OCI-LY1 (cell line): ENCODE measurements at regions not wholly inside any gene's neighbourhood (a gene's known extent, or its start where the extent isn't known, plus 50 kb on each side); places are given as distances from the start of the nearest gene placed in this dataset.

ENCODE experiments used
- H2AFZ ChIP-seq: fragments of 200-600 bp; sonication (generic), shearing (Covaris generic); 2 replicates; pipeline ENCODE4 v1.6.0; 2014; ENCODE audit warnings: antibody characterized with exemption, mild to moderate bottlenecking, low read length
- H3F3A ChIP-seq: fragments of 200-600 bp; sonication (generic), shearing (Covaris generic); 2 replicates; pipeline ENCODE4 v1.6.0; 2014; ENCODE audit warnings: mild to moderate bottlenecking, antibody characterized with exemption, low read length, moderate library complexity; ENCODE audit not compliant: insufficient read depth
- H3K27ac ChIP-seq: fragments of 200-600 bp; sonication (generic); 2 replicates; pipeline ENCODE4 v1.5.1; 2014; ENCODE audit warnings: low read length, mixed run types, mild to moderate bottlenecking, low read depth; ENCODE audit not compliant: poor library complexity, severe bottlenecking
- H3K27me3 ChIP-seq: fragments of 200-600 bp; sonication (generic); 2 replicates; pipeline ENCODE4 v1.6.0; 2014; ENCODE audit warnings: antibody characterized with exemption, mild to moderate bottlenecking, low read length, moderate library complexity; ENCODE audit not compliant: insufficient read depth
- H3K36me3 ChIP-seq: fragments of 200-600 bp; sonication (generic); 2 replicates; pipeline ENCODE4 v1.6.1; 2014; ENCODE audit warnings: mild to moderate bottlenecking, antibody characterized with exemption, low read length, moderate library complexity, mixed read lengths; ENCODE audit not compliant: insufficient read depth
- H3K4me1 ChIP-seq: fragments of 200-600 bp; sonication (generic); 2 replicates; pipeline ENCODE4 v1.5.1; 2014; ENCODE audit warnings: mild to moderate bottlenecking, low read length, moderate library complexity; ENCODE audit not compliant: insufficient read depth, severe bottlenecking
- H3K4me2 ChIP-seq: fragments of 200-600 bp; sonication (generic), shearing (Covaris generic); 2 replicates; pipeline ENCODE4 v1.6.1; 2014; ENCODE audit warnings: low read length
- H3K4me3 ChIP-seq: fragments of 200-600 bp; sonication (generic); 2 replicates; pipeline ENCODE4 v1.5.1; 2014; ENCODE audit warnings: low read length, low read depth, mild to moderate bottlenecking, mixed read lengths; ENCODE audit not compliant: poor library complexity, severe bottlenecking
- H3K79me2 ChIP-seq: fragments of 200-600 bp; shearing (Covaris generic); 2 replicates; pipeline ENCODE4 v1.6.1; 2016; ENCODE audit warnings: mixed run types, low read length, mixed read lengths; ENCODE audit not compliant: insufficient read depth
- H3K9ac ChIP-seq: fragments of 200-600 bp; sonication (generic), shearing (Covaris generic); 2 replicates; pipeline ENCODE4 v1.6.1; 2014; ENCODE audit warnings: mild to moderate bottlenecking, low read length, mixed read lengths
- H3K9me2 ChIP-seq: fragments of 200-600 bp; sonication (generic), shearing (Covaris generic); 2 replicates; pipeline ENCODE4 v1.6.1; 2014; ENCODE audit warnings: low read depth, mild to moderate bottlenecking, low read length, mixed read lengths
- H3K9me3 ChIP-seq: fragments of 200-600 bp; shearing (Covaris generic); 2 replicates; pipeline ENCODE4 v1.6.1; 2014; ENCODE audit warnings: low read length, mixed read lengths
- H4K20me1 ChIP-seq: fragments of 200-600 bp; sonication (generic), shearing (Covaris generic); 2 replicates; pipeline ENCODE4 v1.6.0; 2016; ENCODE audit warnings: mild to moderate bottlenecking, low read length; ENCODE audit not compliant: insufficient read depth
- EZH2 ChIP-seq: fragments of 200-600 bp; sonication (generic), shearing (Covaris generic); IDR thresholded peaks from 2 replicates; pipeline ENCODE4 v1.8.0; 2017; ENCODE audit warnings: borderline replicate concordance, mixed run types, mild to moderate bottlenecking, antibody characterized with exemption, low read length, moderate library complexity, mixed read lengths
- TF ChIP-seq, protein P1 (sequence below): fragments of 200-600 bp; sonication (generic), shearing (Covaris generic); IDR thresholded peaks from 2 replicates; pipeline ENCODE4 v1.5.1; 2017; ENCODE audit warnings: mild to moderate bottlenecking, antibody characterized with exemption, low read length, moderate library complexity, mixed read lengths

DNA sequence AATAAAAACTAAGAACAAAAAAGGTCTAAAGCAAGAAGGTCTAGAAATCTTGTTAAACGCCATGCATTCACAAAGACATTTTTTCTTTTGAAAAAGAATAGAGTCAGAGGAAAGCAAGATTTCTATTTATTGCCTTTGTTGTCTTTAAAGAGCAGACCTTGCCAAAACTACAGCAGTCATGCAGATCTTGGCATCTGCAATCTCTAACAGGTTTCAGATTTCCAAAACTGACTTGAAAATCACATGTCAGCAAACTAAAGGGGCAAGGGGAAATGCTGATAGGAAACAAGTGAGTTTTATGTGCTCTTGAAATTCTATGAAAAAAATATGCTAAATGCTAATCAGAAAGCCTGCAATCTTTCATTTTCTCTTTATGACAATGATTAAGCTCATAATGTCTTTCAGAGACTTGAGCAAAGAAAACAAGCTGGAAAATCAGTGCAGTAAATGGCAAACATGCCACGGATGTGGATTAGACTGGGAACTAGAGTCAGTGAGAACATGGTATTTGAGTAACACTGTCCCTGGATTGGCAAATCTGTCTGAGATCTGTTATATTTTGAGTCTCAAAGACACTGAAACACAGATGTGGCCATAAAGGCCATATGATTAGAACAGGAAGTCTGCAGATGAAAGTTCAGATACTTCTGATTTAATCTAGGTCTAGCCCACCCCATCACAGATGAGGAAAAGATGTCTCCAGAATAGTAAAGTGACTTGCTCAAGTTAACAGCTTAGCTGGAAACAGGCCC, 361.4 kb upstream of the RPS23 start:
- Histone ChIP-seq H3F3A (no peaks in the 10 kb centered on the region), H3K27me3 (no peaks in the 10 kb centered on the region), H3K4me3 (no peak overlapping the region), H3K4me1 (no peaks in the 10 kb centered on the region), H3K4me2 (no peak overlapping the region), H3K9ac (no peak overlapping the region), H3K9me3 (no peaks in the 10 kb centered on the region), H4K20me1 (no peaks in the 10 kb centered on the region), H3K9me2 (no peaks in the 10 kb centered on the region), H3K27ac (no peak overlapping the region), H2AFZ (no peak overlapping the region), H3K36me3 (no peaks in the 10 kb centered on the region), H3K79me2 (no peaks in the 10 kb centered on the region)
- TF ChIP-seq EZH2, result no peak
- TF ChIP-seq, protein P1, sequence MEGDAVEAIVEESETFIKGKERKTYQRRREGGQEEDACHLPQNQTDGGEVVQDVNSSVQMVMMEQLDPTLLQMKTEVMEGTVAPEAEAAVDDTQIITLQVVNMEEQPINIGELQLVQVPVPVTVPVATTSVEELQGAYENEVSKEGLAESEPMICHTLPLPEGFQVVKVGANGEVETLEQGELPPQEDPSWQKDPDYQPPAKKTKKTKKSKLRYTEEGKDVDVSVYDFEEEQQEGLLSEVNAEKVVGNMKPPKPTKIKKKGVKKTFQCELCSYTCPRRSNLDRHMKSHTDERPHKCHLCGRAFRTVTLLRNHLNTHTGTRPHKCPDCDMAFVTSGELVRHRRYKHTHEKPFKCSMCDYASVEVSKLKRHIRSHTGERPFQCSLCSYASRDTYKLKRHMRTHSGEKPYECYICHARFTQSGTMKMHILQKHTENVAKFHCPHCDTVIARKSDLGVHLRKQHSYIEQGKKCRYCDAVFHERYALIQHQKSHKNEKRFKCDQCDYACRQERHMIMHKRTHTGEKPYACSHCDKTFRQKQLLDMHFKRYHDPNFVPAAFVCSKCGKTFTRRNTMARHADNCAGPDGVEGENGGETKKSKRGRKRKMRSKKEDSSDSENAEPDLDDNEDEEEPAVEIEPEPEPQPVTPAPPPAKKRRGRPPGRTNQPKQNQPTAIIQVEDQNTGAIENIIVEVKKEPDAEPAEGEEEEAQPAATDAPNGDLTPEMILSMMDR, result no peak

DNA sequence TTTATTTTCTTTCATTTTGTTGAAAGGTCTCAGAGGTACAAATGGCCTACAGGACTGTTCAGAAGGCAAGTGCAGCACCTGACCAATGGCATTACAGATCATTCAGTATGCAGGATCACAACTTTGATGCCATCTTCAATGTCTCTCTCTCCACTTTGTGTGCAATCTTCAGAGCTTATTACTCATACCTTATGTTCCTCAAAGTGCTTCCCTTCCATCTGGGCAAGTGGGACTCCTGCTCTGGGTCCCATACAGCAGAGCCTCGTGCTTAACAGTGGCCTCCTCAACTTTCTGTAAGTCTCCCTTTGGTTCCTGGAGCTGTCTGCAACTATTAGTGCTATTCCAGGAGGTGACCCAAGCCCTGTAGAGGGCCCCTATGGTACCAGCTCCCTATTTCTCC, 358.4 kb upstream of the RPS23 start:
- TF ChIP-seq, protein P1, result no peak
- no peak for TF ChIP-seq EZH2

DNA sequence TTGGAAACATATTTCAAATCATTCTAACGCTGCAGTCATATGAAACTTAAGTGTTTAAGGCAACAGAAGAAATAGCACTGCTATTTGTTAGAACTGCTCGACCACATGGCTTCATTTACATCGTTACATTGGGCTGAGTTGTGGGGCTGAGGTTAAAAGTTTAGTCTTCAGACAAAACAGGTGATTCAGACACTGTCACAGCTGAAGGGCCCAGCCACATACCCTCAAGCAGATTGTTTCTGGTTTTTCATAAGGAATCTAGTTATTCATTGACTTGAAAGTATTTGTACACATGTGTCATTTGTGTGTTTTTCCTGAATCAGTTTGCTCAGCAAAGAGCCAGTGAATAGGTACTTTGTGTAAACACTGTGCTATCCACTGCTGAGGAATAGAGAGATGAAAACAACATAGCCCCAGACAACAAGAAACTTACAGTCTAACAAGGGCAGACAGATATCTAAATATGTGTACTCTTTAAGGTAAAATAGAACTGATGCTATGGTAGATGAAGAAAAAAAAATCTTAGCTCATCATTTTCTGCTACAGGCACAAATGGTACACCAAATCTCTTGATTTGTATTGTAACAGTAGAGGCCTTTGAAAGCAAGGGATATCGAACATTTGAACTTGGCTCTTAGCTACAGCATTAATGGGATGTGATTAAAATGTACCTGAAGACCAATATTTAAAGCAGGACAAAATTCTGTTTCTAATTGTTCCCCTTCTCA, 357.6 kb upstream of the RPS23 start:
- no peak overlapping the region for H2AFZ ChIP-seq

More for the DNA sequence above, 358.4 kb upstream of the RPS23 start:
- Histone ChIP-seq H3K36me3 (no peaks in the 10 kb centered on the region), H3K27me3 (no peaks in the 10 kb centered on the region), H3K4me2 (no peak overlapping the region), H3K4me3 (no peak overlapping the region), H2AFZ (no peak overlapping the region), H3K79me2 (no peaks in the 10 kb centered on the region), H3K4me1 (no peaks in the 10 kb centered on the region), H3K9me3 (no peaks in the 10 kb centered on the region), H3F3A (no peaks in the 10 kb centered on the region), H3K9me2 (no peaks in the 10 kb centered on the region), H3K9ac (no peak overlapping the region), H3K27ac (no peak overlapping the region), H4K20me1 (no peaks in the 10 kb centered on the region)

More for the DNA sequence above, 357.6 kb upstream of the RPS23 start:
- no peak overlapping the region for H3K4me2 ChIP-seq
- no peaks in the 10 kb centered on the region for H3K36me3 ChIP-seq
- no peaks in the 10 kb centered on the region for H3K9me2 ChIP-seq
- H3K27ac ChIP-seq, result no peak overlapping the region
- TF ChIP-seq, protein P1, result no peak
- TF ChIP-seq EZH2, result no peak
- no peaks in the 10 kb centered on the region for H3F3A ChIP-seq
- no peaks in the 10 kb centered on the region for H4K20me1 ChIP-seq
- no peaks in the 10 kb centered on the region for H3K79me2 ChIP-seq
- H3K4me1 ChIP-seq, result no peaks in the 10 kb centered on the region
- H3K9ac ChIP-seq, result no peak overlapping the region
- H3K27me3 ChIP-seq, result no peaks in the 10 kb centered on the region
- no peak overlapping the region for H3K4me3 ChIP-seq
- H3K9me3 ChIP-seq, result no peaks in the 10 kb centered on the region
